ENCODE measurements at regions not wholly inside any gene's neighbourhood (a gene's known extent, or its start where the extent isn't known, plus 50 kb on each side); places are given as distances from the start of the nearest gene placed in this dataset.

- H3K4me3 ChIP-seq, result no peak overlapping the region
- H3K9me3 ChIP-seq, result no peaks in the 10 kb centered on the region
- TF ChIP-seq POLR2A (IDR thresholded peaks at IDR 0.05), result no peak
- TF ChIP-seq EP300 (IDR thresholded peaks at IDR 0.05), result no peak
- TF ChIP-seq POLR2AphosphoS5 (IDR thresholded peaks at IDR 0.05), result no peak
- no peak for TF ChIP-seq CTCF (IDR thresholded peaks at IDR 0.05)
- H3K36me3 ChIP-seq, result no peaks in the 10 kb centered on the region
- 69 to 75% methylated on average over 2 of the region's 2 CpGs for WGBS, 2 donors
- H3K27me3 ChIP-seq, result no peaks in the 10 kb centered on the region
- no peaks in the 10 kb centered on the region for H3K4me1 ChIP-seq
- no peak overlapping the region for H3K27ac ChIP-seq
- intact Hi-C loops (cut with DNase I), result no loop called here
- no peak for DNase-seq
Observed at GRCh38 chr13:58620176-58620575, 988.6 kb downstream of the PCDH17 start.

- peaks cover 0 to 5% (median 0%) of the 10 kb centered on the region in 4 donors for H3K9me3 ChIP-seq
- DNase-seq, result no peak
- H3K4me1 ChIP-seq, result no peaks in the 10 kb centered on the region
- H3K36me3 ChIP-seq, result no peaks in the 10 kb centered on the region
- no peak for TF ChIP-seq POLR2AphosphoS5 (IDR thresholded peaks at IDR 0.05)
- no peak for TF ChIP-seq CTCF (IDR thresholded peaks at IDR 0.05)
- no peak for TF ChIP-seq EP300 (IDR thresholded peaks at IDR 0.05)
- TF ChIP-seq POLR2A (IDR thresholded peaks at IDR 0.05), result no peak
- intact Hi-C loops (cut with DNase I), result no loop called here
- H3K4me3 ChIP-seq, result no peak overlapping the region
- no peak overlapping the region for H3K27ac ChIP-seq
- 73 to 86% methylated on average over 3 of the region's 3 CpGs for WGBS, 2 donors
- no peaks in the 10 kb centered on the region for H3K27me3 ChIP-seq
Observed at GRCh38 chr13:58625703-58626389, 994.3 kb downstream of the PCDH17 start.

GRCh38 chr13:58630794-58631193 lies 999.2 kb downstream of the PCDH17 start:
- WGBS, 2 donors, result 89 to 91% methylated on average over 1 of the region's 1 CpG
- peaks cover 0 to 3% (median 0%) of the 10 kb centered on the region in 4 donors for H3K9me3 ChIP-seq
- intact Hi-C loops (cut with DNase I), result no loop called here
- no peaks in the 10 kb centered on the region for H3K4me1 ChIP-seq
- no peak overlapping the region for H3K27ac ChIP-seq
- no peaks in the 10 kb centered on the region for H3K27me3 ChIP-seq
- DNase-seq, result no peak
- H3K36me3 ChIP-seq, result no peaks in the 10 kb centered on the region
- H3K4me3 ChIP-seq, result no peak overlapping the region
- no peak for TF ChIP-seq EP300 (IDR thresholded peaks at IDR 0.05)
- no peak for TF ChIP-seq POLR2A (IDR thresholded peaks at IDR 0.05)
- no peak for TF ChIP-seq POLR2AphosphoS5 (IDR thresholded peaks at IDR 0.05)
- no peak for TF ChIP-seq CTCF (IDR thresholded peaks at IDR 0.05)

- DNase-seq, result no peak
- TF ChIP-seq CTCF (IDR thresholded peaks at IDR 0.05) (no peak), EP300 (IDR thresholded peaks at IDR 0.05) (no peak), POLR2AphosphoS5 (IDR thresholded peaks at IDR 0.05) (no peak), POLR2A (IDR thresholded peaks at IDR 0.05) (no peak)
- Histone ChIP-seq H3K36me3 (no peaks in the 10 kb centered on the region), H3K27ac (no peak overlapping the region), H3K27me3 (no peaks in the 10 kb centered on the region), H3K4me1 (no peaks in the 10 kb centered on the region), H3K9me3 (no peaks in the 10 kb centered on the region), H3K4me3 (no peak overlapping the region)
- WGBS, 2 donors, result 76 to 78% methylated on average over 3 of the region's 3 CpGs
- intact Hi-C loops (cut with DNase I), result no loop called here
Observed at GRCh38 chr13:58633226-58633625, 1001.7 kb downstream of the PCDH17 start.

- no peaks in the 10 kb centered on the region for H3K27me3 ChIP-seq
- no peak for TF ChIP-seq POLR2AphosphoS5 (IDR thresholded peaks at IDR 0.05)
- TF ChIP-seq CTCF (IDR thresholded peaks at IDR 0.05), result no peak
- TF ChIP-seq EP300 (IDR thresholded peaks at IDR 0.05), result no peak
- TF ChIP-seq POLR2A (IDR thresholded peaks at IDR 0.05), result no peak
- no peak for DNase-seq
- no peaks in the 10 kb centered on the region for H3K36me3 ChIP-seq
- H3K9me3 ChIP-seq, result no peaks in the 10 kb centered on the region
- H3K4me1 ChIP-seq, result no peaks in the 10 kb centered on the region
- 68 to 72% methylated on average over 3 of the region's 3 CpGs for WGBS, 2 donors
- H3K4me3 ChIP-seq, result no peak overlapping the region
- no peak overlapping the region for H3K27ac ChIP-seq
- intact Hi-C loops (cut with DNase I), result no loop called here
Observed at GRCh38 chr13:58655086-58655485, 1023.5 kb downstream of the PCDH17 start.

Measured in sigmoid colon (tissue), 6 donors.